GM12892 (cell line): ENCODE measurements at regions not wholly inside any gene's neighbourhood (a gene's known extent, or its start where the extent isn't known, plus 50 kb on each side); places are given as distances from the start of the nearest gene placed in this dataset.

Source experiments
- POLR2A ChIP-seq: IDR thresholded peaks from 2 replicates; pipeline ENCODE4 v1.6.1; 2011; ENCODE audit warnings: low read depth, low read length, control low read depth
- TAF1 ChIP-seq: IDR thresholded peaks from 2 replicates; pipeline ENCODE4 v1.6.1; 2011; ENCODE audit warnings: low read depth, mild to moderate bottlenecking, control low read depth, low read length, borderline replicate concordance

DNA sequence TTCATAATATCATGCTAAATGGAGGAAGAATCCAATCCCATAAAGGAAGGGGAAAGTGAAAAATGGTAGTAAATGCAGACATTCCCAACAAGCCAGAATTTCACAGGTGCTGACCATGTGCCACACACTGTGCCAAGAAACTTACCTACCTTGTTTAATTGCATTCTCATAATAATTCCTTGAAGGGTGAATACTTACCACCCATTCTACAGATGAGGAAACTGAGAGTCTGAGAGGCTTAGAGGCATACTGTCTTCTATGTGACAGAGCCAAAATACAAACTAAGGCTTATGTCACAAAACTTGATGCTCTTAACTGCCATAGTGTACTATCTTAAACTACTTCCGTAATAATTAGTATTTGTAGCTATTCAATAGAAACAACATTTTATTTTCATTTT, 454.7 kb downstream of the UTRN start:
- TF ChIP-seq POLR2A (no peak), TAF1 (no peak)
